Activated T-cell treated with anti-CD3 and anti-CD28 coated beads, Interleukin-2, amount 50 U/mL, for 48 hours (primary cell): ENCODE measurements at regions not wholly inside any gene's neighbourhood (a gene's known extent, or its start where the extent isn't known, plus 50 kb on each side); places are given as distances from the start of the nearest gene placed in this dataset.

Experiments used
- DNase-seq, 2 experiments: peaks; one replicate each; pipeline ENCODE4 v3.0.0-alpha.2; 2020

GRCh38 chr7:21099432-21099831 is 312.7 kb upstream of the SP8 start:
- DNase-seq = no peak

- no peak for DNase-seq
These were observed 313.3 kb upstream of the SP8 start for GRCh38 chr7:21099955-21100354.

GRCh38 chr7:21101541-21101940 is 314.9 kb upstream of the SP8 start:
- no peak for DNase-seq

GRCh38 chr7:21103426-21104123 is 316.9 kb upstream of the SP8 start:
- no peak for DNase-seq

GRCh38 chr7:21104124-21104500 is 317.4 kb upstream of the SP8 start:
- no peak for DNase-seq

- no peak for DNase-seq
These were observed 319.6 kb upstream of the SP8 start for GRCh38 chr7:21106296-21106732.

- no peak for DNase-seq
These were observed 320.4 kb upstream of the SP8 start for GRCh38 chr7:21107101-21107500.

- no peak for DNase-seq
These were observed 319.7 kb upstream of the SP4 start for GRCh38 chr7:21108182-21108581.

GRCh38 chr7:21113609-21114415 is 314.1 kb upstream of the SP4 start:
- no peak for DNase-seq

GRCh38 chr7:21123586-21123985 is 304.3 kb upstream of the SP4 start:
- no peak for DNase-seq

GRCh38 chr7:21125297-21125696 is 302.6 kb upstream of the SP4 start:
- no peak for DNase-seq

GRCh38 chr7:21128062-21128817 is 299.6 kb upstream of the SP4 start:
- no peak for DNase-seq

GRCh38 chr7:21131897-21132296 is 296.0 kb upstream of the SP4 start:
- DNase-seq = no peak

- DNase-seq = no peak
These were observed 293.3 kb upstream of the SP4 start for GRCh38 chr7:21134631-21135030.

GRCh38 chr7:21135437-21135836 is 292.4 kb upstream of the SP4 start:
- no peak for DNase-seq

GRCh38 chr7:21137640-21138039 is 290.2 kb upstream of the SP4 start:
- no peak for DNase-seq

- DNase-seq = no peak
These were observed 287.3 kb upstream of the SP4 start for GRCh38 chr7:21140622-21141021.

- no peak for DNase-seq
These were observed 286.4 kb upstream of the SP4 start for GRCh38 chr7:21141476-21141875.

GRCh38 chr7:21142081-21142480 is 285.8 kb upstream of the SP4 start:
- no peak for DNase-seq

- no peak for DNase-seq
These were observed 281.1 kb upstream of the SP4 start for GRCh38 chr7:21146642-21147423.

- DNase-seq = no peak
These were observed 278.1 kb upstream of the SP4 start for GRCh38 chr7:21149809-21150208.

GRCh38 chr7:21154614-21155013 is 273.3 kb upstream of the SP4 start:
- DNase-seq = no peak

- no peak for DNase-seq
These were observed 268.4 kb upstream of the SP4 start for GRCh38 chr7:21159506-21159905.
